ENCODE measurements at regions not wholly inside any gene's neighbourhood (a gene's known extent, or its start where the extent isn't known, plus 50 kb on each side); places are given as distances from the start of the nearest gene placed in this dataset.
"Not testable (repeated sequence)": the region's sequence is repeated elsewhere in the genome, so short reads cannot be mapped to it uniquely, and the experiment has no call there.

DNA sequence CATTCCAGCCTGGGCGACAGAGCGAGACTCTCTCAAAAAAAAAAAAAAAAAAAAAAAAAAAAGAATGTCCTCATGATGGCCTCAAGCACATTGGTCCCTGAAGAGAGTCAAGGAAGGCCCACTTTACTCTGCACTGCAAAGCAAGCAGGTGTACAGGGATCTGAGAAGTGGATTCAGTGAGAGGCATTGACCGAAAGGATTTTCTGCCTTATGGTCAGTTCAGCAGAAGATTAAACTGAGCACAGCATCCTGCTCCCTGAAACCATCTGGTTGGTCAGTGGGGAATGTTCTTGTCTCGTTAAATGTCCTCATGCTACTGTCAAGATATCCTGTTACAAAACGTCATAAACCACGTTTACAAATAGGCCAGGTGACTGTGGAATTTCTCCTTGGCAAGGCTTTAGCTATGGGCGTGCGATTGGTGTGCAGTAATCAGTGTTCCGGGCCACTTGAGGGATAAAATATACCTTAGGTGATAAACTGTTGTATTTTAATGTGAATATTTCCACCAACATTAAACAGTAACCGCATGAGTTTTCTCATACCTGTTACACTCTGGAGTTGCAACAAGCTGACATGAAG is 195.0 kb downstream of the ADRA2C start:
- H3K4me3 Mint-ChIP-seq; H3K4me1 Mint-ChIP-seq (ENCODE audit: unreplicated experiment); DNase-seq (ENCODE audit: extremely low spot score, unreplicated experiment); H3K27ac Mint-ChIP-seq; H3K27me3 Mint-ChIP-seq; H3K9me3 Mint-ChIP-seq; H3K36me3 Mint-ChIP-seq: not testable (repeated sequence)

GRCh38 chr4:3964572-3965278 is 198.5 kb downstream of the ADRA2C start:
- H3K36me3 Mint-ChIP-seq; H3K9me3 Mint-ChIP-seq; H3K4me3 Mint-ChIP-seq; H3K27ac Mint-ChIP-seq; H3K27me3 Mint-ChIP-seq; H3K4me1 Mint-ChIP-seq (ENCODE audit: unreplicated experiment); DNase-seq (ENCODE audit: extremely low spot score, unreplicated experiment): not testable (repeated sequence)

- DNase-seq (ENCODE audit: extremely low spot score, unreplicated experiment); H3K4me3 Mint-ChIP-seq; H3K4me1 Mint-ChIP-seq (ENCODE audit: unreplicated experiment); H3K36me3 Mint-ChIP-seq; H3K9me3 Mint-ChIP-seq; H3K27ac Mint-ChIP-seq: not testable (repeated sequence)
- peaks cover 11% of the 10 kb centered on the region for H3K27me3 Mint-ChIP-seq
These were observed 201.0 kb downstream of the ADRA2C start for GRCh38 chr4:3967204-3967603.

DNA sequence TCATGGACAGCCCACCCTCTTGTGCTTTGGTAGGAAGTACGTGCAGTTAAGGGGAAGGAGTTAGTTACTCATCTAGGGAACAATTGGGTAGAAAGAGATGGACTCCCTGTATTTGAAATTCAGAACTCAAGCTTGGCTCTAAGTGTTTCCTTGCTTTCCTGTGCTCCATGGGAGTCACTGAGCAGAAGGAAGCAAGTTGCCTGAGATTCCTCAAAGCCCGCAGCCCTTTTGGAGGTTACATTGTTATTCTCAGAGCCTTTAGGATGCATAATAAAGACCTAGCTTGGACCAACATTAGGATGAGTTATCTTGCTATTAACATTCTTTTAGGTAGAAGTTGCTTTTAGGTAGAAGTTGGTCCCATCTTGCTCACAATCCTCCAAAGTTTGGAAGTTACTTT is 206.4 kb downstream of the ADRA2C start:
- not testable (repeated sequence) for H3K27ac Mint-ChIP-seq, H3K9me3 Mint-ChIP-seq, H3K36me3 Mint-ChIP-seq

GRCh38 chr4:3973581-3974200 is 207.5 kb downstream of the ADRA2C start:
- DNase-seq (ENCODE audit: extremely low spot score, unreplicated experiment); H3K27ac Mint-ChIP-seq; H3K36me3 Mint-ChIP-seq; H3K4me3 Mint-ChIP-seq; H3K9me3 Mint-ChIP-seq; H3K4me1 Mint-ChIP-seq (ENCODE audit: unreplicated experiment): not testable (repeated sequence)
- peaks cover 39% of the 10 kb centered on the region for H3K27me3 Mint-ChIP-seq

More for the DNA sequence above, 206.4 kb downstream of the ADRA2C start:
- H3K4me1 Mint-ChIP-seq (ENCODE audit: unreplicated experiment); H3K4me3 Mint-ChIP-seq; DNase-seq (ENCODE audit: extremely low spot score, unreplicated experiment): not testable (repeated sequence)
- peaks cover 31% of the 10 kb centered on the region for H3K27me3 Mint-ChIP-seq

GRCh38 chr4:3983518-3984125 is 217.4 kb downstream of the ADRA2C start:
- H3K27me3 Mint-ChIP-seq = peaks cover 24% of the 10 kb centered on the region
- H3K4me3 Mint-ChIP-seq; H3K27ac Mint-ChIP-seq; H3K9me3 Mint-ChIP-seq; DNase-seq (ENCODE audit: extremely low spot score, unreplicated experiment); H3K36me3 Mint-ChIP-seq; H3K4me1 Mint-ChIP-seq (ENCODE audit: unreplicated experiment): not testable (repeated sequence)

DNA sequence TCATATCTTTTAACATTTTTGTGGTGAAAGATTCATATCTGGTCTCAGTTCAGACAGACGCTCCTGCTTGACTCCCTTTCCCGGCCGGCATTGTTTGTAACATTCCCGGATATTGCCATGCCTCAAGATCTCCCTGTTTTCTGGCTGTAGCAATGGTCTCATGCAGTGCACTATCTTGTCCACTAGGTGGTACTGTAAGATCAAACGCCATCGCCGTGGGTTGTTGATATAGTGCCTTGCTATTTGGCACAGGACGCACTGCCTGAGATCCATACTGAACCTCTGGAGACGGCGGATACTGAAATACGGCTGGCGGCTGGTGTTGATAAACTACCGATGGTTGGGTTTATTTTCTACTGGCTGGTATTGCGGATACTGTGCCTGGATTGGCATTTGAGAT is 218.6 kb downstream of the ADRA2C start:
- H3K4me1 Mint-ChIP-seq (ENCODE audit: unreplicated experiment); H3K27ac Mint-ChIP-seq; H3K36me3 Mint-ChIP-seq; H3K9me3 Mint-ChIP-seq; DNase-seq (ENCODE audit: extremely low spot score, unreplicated experiment): not testable (repeated sequence)
- peaks cover 22% of the 10 kb centered on the region for H3K27me3 Mint-ChIP-seq
- TF ChIP-seq, protein P1, sequence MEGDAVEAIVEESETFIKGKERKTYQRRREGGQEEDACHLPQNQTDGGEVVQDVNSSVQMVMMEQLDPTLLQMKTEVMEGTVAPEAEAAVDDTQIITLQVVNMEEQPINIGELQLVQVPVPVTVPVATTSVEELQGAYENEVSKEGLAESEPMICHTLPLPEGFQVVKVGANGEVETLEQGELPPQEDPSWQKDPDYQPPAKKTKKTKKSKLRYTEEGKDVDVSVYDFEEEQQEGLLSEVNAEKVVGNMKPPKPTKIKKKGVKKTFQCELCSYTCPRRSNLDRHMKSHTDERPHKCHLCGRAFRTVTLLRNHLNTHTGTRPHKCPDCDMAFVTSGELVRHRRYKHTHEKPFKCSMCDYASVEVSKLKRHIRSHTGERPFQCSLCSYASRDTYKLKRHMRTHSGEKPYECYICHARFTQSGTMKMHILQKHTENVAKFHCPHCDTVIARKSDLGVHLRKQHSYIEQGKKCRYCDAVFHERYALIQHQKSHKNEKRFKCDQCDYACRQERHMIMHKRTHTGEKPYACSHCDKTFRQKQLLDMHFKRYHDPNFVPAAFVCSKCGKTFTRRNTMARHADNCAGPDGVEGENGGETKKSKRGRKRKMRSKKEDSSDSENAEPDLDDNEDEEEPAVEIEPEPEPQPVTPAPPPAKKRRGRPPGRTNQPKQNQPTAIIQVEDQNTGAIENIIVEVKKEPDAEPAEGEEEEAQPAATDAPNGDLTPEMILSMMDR (conservative IDR thresholded peaks at IDR 0.05) = peak; percentile 61
- H3K4me3 Mint-ChIP-seq = peak overlapping the region; percentile 69

- not testable (repeated sequence) for H3K4me1 Mint-ChIP-seq (ENCODE audit: unreplicated experiment); H3K36me3 Mint-ChIP-seq; H3K4me3 Mint-ChIP-seq; DNase-seq (ENCODE audit: extremely low spot score, unreplicated experiment); H3K27ac Mint-ChIP-seq; H3K9me3 Mint-ChIP-seq
- peaks cover 28% of the 10 kb centered on the region for H3K27me3 Mint-ChIP-seq
These were observed 220.2 kb downstream of the ADRA2C start for GRCh38 chr4:3986412-3986811.

DNA sequence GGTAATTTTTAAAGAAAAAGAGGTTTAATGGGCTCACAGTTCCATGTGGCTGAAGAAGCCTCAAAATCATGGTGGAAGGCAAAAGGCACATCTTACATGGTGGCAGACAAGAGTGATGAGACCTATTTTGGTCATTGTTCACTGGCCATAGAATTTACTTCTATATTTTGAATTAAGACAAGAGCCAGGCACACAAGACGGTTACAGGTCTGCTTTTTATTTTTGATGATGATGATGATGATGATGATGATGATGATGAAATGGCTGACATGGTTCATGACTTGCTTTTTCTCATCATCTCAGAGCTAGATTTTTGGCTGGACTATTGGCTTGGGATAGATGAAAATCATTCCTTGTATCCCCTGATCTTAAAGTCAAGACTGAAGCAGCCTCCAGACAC is 229.3 kb downstream of the OTOP1 start:
- DNase-seq (ENCODE audit: extremely low spot score, unreplicated experiment); H3K36me3 Mint-ChIP-seq; H3K4me1 Mint-ChIP-seq (ENCODE audit: unreplicated experiment); H3K4me3 Mint-ChIP-seq; H3K9me3 Mint-ChIP-seq; H3K27ac Mint-ChIP-seq: not testable (repeated sequence)
- peaks cover 18% of the 10 kb centered on the region for H3K27me3 Mint-ChIP-seq

GRCh38 chr4:4004036-4004435 is 222.7 kb downstream of the OTOP1 start:
- H3K27ac Mint-ChIP-seq; H3K9me3 Mint-ChIP-seq; DNase-seq (ENCODE audit: extremely low spot score, unreplicated experiment); H3K4me1 Mint-ChIP-seq (ENCODE audit: unreplicated experiment); H3K4me3 Mint-ChIP-seq; H3K36me3 Mint-ChIP-seq: not testable (repeated sequence)
- peaks cover 27% of the 10 kb centered on the region for H3K27me3 Mint-ChIP-seq

DNA sequence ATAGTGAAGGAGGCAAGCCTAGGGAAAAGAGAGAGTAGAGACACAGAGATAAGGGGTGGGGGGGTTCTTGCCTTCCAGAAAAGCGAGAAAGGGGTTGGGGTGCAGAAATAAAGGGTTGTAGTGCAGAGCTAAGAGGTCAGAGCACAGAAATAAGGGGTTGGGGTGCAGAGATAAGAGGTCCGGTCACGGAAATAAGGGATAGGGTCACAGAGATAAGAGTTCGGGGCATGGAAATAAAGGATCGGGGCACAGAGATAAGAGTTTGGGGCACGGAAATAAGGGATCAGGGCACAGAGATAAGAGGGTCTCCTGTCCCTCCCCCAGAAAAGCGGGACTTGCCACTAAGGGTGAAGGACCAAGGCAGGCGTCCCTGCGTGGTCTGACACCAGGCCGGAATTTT is 222.0 kb downstream of the OTOP1 start:
- H3K36me3 Mint-ChIP-seq; H3K27ac Mint-ChIP-seq; DNase-seq (ENCODE audit: extremely low spot score, unreplicated experiment); H3K4me1 Mint-ChIP-seq (ENCODE audit: unreplicated experiment); H3K4me3 Mint-ChIP-seq; H3K9me3 Mint-ChIP-seq: not testable (repeated sequence)
- H3K27me3 Mint-ChIP-seq = peaks cover 28% of the 10 kb centered on the region

DNA sequence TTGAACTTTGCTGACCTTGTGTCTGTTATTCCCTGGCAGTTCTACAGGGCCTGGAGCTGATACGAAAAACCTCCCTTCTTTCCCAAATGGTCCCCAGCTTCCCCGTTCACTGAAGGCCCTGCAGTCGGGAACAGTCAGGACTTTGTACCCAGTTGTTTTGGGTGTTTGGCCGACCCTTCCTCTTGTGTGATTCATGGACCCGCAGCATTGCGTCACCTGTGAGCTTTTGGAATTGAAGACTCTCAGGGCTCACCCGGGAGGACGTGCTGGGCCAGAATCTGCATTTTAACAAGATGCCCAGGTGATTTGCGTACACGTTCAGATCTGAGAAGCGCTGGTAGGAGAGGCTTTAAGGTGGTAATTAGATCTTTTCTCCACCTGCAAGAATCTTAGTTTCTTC is 220.4 kb downstream of the OTOP1 start:
- H3K36me3 Mint-ChIP-seq; H3K4me1 Mint-ChIP-seq (ENCODE audit: unreplicated experiment); DNase-seq (ENCODE audit: extremely low spot score, unreplicated experiment); H3K9me3 Mint-ChIP-seq; H3K4me3 Mint-ChIP-seq; H3K27ac Mint-ChIP-seq: not testable (repeated sequence)
- H3K27me3 Mint-ChIP-seq = peaks cover 28% of the 10 kb centered on the region

DNA sequence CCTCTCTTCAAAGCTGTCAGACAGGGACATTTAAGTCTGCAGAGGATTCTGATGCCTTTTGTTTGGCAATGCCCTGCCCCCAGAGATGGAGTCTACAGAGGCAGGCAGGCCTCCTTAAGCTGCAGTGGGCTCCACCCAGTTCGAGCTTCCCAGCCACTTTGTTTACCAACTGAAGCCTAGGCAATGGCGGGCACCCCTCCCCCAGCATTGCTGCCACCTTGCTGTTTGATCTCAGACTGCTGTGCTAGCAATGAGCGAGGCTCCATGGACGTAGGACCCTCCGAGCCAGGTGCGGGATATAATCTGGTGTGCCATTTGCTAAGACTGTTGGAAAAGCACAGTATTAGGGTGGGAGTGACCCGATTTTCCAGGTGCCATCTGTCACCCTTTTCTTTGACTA is 207.7 kb downstream of the OTOP1 start:
- H3K27me3 Mint-ChIP-seq = peaks cover 34% of the 10 kb centered on the region
- H3K4me1 Mint-ChIP-seq (ENCODE audit: unreplicated experiment); DNase-seq (ENCODE audit: extremely low spot score, unreplicated experiment); H3K36me3 Mint-ChIP-seq; H3K4me3 Mint-ChIP-seq; H3K9me3 Mint-ChIP-seq; H3K27ac Mint-ChIP-seq: not testable (repeated sequence)
